ENCODE measurements at regions not wholly inside any gene's neighbourhood (a gene's known extent, or its start where the extent isn't known, plus 50 kb on each side); places are given as distances from the start of the nearest gene placed in this dataset.

DNA sequence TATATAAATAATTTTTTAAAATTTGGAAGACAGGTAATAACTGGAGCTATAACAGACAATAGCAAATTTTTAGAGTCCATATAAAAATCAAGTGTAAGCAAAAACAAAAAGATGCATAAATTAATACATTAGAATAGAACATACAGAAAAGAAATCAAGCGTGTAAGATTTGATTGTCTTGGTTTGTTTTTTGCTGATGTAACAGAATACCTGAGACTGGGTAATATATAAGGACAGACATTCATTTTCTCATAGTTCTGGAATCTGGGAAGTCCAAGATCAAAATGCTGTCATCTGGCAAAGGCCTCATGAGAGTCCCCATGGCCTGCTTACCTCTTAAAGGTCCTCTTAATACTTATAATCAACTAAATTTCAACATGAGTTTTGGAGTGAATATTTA lies 1010.1 kb downstream of the CDH18 start:
- TF ChIP-seq, protein P1, sequence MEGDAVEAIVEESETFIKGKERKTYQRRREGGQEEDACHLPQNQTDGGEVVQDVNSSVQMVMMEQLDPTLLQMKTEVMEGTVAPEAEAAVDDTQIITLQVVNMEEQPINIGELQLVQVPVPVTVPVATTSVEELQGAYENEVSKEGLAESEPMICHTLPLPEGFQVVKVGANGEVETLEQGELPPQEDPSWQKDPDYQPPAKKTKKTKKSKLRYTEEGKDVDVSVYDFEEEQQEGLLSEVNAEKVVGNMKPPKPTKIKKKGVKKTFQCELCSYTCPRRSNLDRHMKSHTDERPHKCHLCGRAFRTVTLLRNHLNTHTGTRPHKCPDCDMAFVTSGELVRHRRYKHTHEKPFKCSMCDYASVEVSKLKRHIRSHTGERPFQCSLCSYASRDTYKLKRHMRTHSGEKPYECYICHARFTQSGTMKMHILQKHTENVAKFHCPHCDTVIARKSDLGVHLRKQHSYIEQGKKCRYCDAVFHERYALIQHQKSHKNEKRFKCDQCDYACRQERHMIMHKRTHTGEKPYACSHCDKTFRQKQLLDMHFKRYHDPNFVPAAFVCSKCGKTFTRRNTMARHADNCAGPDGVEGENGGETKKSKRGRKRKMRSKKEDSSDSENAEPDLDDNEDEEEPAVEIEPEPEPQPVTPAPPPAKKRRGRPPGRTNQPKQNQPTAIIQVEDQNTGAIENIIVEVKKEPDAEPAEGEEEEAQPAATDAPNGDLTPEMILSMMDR (IDR thresholded peaks at IDR 0.05): no peak
- 91 to 95% methylated on average over 1 of the region's 1 CpG for WGBS, 2 donors
- H3K4me3 ChIP-seq: no peak overlapping the region
- no peak for ATAC-seq
- FAIRE-seq: no peak
- intact Hi-C loops (cut with DNase I): no loop called here
- no peak for DNase-seq
- no peaks in the 10 kb centered on the region for H3K27me3 ChIP-seq
- no peaks in the 10 kb centered on the region for H3K36me3 ChIP-seq
- H3K9me3 ChIP-seq: no peaks in the 10 kb centered on the region
- H3K27ac ChIP-seq: no peak overlapping the region
- no peaks in the 10 kb centered on the region for H3K4me1 ChIP-seq

DNA sequence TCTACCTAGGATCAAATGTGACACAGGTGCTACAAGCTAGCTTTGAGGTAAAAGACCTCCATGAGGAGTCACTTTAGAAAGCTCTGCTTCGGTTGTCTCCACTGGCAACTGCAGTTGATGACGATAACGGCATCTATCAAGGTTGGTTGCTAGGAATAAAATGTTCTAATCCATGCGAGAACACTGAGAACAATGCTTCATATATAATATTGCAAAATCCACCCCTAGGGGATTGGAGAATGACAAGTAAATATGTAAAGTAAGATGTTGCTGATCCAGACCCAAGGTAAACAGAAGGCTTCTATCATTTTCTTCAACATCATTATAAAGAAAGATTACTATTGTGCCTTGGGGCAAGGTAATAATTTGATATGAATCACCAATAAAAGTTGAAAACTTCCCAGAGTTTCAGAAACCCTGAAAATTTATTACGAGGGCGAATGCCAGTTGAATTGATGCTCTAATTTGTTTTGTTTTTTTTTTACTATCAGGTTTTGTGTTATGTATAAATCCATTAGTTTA lies 1003.4 kb downstream of the CDH18 start:
- H3K27me3 ChIP-seq: no peaks in the 10 kb centered on the region
- TF ChIP-seq, protein P1 (IDR thresholded peaks at IDR 0.05): no peak
- no peak overlapping the region for H3K27ac ChIP-seq
- DNase-seq (no peak), FAIRE-seq (no peak), ATAC-seq (no peak)
- no peaks in the 10 kb centered on the region for H3K4me1 ChIP-seq
- no peaks in the 10 kb centered on the region for H3K9me3 ChIP-seq
- no peaks in the 10 kb centered on the region for H3K36me3 ChIP-seq
- 74 to 82% methylated on average over 6 of the region's 6 CpGs for WGBS, 2 donors
- intact Hi-C loops (cut with DNase I): no loop called here
- H3K4me3 ChIP-seq: no peak overlapping the region

DNA sequence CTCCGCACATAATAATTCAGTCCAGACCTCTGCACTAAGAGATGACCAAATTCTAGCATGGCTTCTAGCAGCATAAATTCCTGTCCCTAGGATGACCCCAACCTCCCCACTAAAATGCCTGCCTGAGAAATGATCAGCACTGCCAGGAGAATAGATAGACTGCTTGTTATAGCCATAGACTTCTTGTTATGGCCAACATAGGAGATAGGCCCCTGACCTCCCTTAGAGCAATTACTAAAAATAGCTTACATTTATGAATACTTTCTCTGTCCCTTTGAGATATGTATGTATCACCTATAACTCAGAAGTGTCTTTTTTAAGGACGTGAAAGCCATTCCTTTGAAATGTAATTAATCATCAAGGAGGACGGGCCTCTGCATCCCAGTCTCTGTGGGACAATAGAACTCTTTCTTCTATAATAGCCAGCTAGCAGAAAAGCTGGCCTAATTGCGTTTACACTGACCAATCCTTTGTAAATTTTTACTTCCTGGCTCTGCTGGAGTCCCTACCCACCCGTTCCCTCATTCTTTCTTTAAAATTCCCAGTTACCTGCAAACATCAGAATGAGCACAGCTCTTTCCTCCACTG lies 1002.7 kb downstream of the CDH18 start:
- FAIRE-seq: no peak
- DNase-seq: no peak
- Histone ChIP-seq H3K4me1 (no peaks in the 10 kb centered on the region), H3K27me3 (no peaks in the 10 kb centered on the region), H3K4me3 (no peak overlapping the region), H3K36me3 (no peaks in the 10 kb centered on the region), H3K27ac (no peak overlapping the region), H3K9me3 (no peaks in the 10 kb centered on the region)
- TF ChIP-seq, protein P1 (IDR thresholded peaks at IDR 0.05): no peak
- no peak for ATAC-seq
- WGBS, 2 donors: 61 to 64% methylated on average over 5 of the region's 5 CpGs
- intact Hi-C loops (cut with DNase I): no loop called here

DNA sequence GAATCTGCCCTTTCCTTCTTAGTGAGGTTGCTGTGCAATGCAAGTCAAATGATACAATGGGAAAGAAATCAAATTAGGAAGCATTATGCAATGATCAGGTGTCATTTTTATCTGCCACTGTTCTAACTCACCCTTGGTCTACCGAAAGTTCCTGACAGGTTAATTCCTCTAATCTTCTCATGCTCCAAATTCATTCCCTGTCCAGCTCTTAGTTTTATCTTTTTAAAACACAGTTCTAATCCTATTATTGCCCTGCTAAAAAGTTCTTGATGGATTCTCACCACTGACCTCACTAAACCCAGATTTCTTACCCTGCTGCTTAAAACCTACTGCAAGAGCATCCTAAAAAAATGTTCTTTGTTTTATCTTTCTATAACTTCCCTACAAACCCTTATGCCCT lies 1000.9 kb downstream of the CDH18 start:
- no peak for DNase-seq
- no peaks in the 10 kb centered on the region for H3K36me3 ChIP-seq
- WGBS, 2 donors: 14 to 15% methylated on average over 1 of the region's 1 CpG
- no peaks in the 10 kb centered on the region for H3K9me3 ChIP-seq
- TF ChIP-seq, protein P1 (IDR thresholded peaks at IDR 0.05): no peak
- no peak for FAIRE-seq
- no peak overlapping the region for H3K27ac ChIP-seq
- H3K4me3 ChIP-seq: no peak overlapping the region
- H3K4me1 ChIP-seq: no peaks in the 10 kb centered on the region
- ATAC-seq: no peak
- intact Hi-C loops (cut with DNase I): no loop called here
- no peaks in the 10 kb centered on the region for H3K27me3 ChIP-seq

DNA sequence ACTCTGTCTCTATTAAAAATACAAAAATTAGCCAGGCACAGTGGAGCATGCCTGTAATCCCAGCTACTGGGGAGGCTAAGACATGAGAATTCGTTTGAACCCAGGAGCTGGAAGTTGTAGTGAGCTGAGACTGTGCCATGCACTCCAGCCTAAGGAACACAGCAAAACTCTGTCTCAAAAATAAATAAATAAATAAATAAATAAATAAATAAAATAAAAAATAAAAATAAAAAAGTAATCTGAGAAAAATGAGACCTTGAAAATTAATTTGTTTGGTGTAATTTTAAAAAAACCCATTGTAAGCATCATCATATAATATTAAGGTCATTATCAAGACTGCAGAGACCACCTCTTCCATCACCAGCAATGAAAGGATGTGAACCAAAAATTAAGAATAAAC lies 997.1 kb downstream of the CDH18 start:
- intact Hi-C loops (cut with DNase I): no loop called here
- Histone ChIP-seq H3K4me3 (no peak overlapping the region), H3K36me3 (no peaks in the 10 kb centered on the region), H3K4me1 (no peaks in the 10 kb centered on the region), H3K9me3 (no peaks in the 10 kb centered on the region), H3K27me3 (no peaks in the 10 kb centered on the region), H3K27ac (no peak overlapping the region)
- ATAC-seq (no peak), FAIRE-seq (no peak), DNase-seq (no peak)
- 60 to 81% methylated on average over 1 of the region's 1 CpG for WGBS, 2 donors
- TF ChIP-seq, protein P1 (IDR thresholded peaks at IDR 0.05): no peak
